Uterus (tissue), 2 donors: ENCODE measurements at regions not wholly inside any gene's neighbourhood (a gene's known extent, or its start where the extent isn't known, plus 50 kb on each side); places are given as distances from the start of the nearest gene placed in this dataset.

Source experiments
- POLR2A ChIP-seq, 2 donors: fragments of 450-650 bp; IDR thresholded peaks; one replicate each; pipeline ENCODE4 v1.6.1; 2016; ENCODE audit warnings: antibody characterized with exemption in 2 of 2, mild to moderate bottlenecking in 1 of 2, moderate library complexity in 1 of 2
- TF ChIP-seq, protein P1 (sequence below), 4 experiments: fragments of 200-600 bp in 2 of 4; fragments of 450-650 bp in 2 of 4; sonication (generic) in 2 of 4; IDR thresholded peaks; one replicate each; pipeline ENCODE4 v1.5.1; 2016 to 2019; ENCODE audit warnings: antibody characterized with exemption in 4 of 4, mild to moderate bottlenecking in 2 of 4, moderate library complexity in 1 of 4

DNA sequence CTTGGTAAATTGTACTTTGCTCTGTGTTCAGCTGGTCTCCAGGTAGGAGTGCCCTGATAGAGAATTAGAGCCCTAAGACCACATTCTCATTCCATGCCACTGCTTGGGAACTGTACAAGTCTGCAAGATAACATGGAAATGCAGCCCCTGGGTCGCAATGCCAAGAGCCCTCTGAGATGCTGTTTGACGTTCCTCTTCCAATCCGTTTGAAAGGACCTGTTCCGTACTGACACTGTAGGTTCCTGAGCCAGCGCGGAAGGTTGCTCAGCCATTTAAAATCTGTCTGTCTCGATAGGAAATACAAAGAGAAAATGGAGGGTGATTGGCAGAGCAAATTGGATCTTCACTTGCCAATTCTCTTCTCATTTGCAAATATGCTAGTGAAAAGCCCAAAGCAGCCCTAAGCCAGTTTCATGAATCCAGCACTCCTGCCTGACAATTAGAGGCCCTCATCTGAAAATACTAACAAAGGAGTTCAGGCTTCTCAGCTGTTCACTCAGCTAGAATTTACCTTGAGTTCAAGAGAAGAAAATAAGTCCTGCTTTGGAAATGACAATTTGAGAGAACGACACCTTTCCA, 100.6 kb upstream of the AFDN start:
- TF ChIP-seq, protein P1, sequence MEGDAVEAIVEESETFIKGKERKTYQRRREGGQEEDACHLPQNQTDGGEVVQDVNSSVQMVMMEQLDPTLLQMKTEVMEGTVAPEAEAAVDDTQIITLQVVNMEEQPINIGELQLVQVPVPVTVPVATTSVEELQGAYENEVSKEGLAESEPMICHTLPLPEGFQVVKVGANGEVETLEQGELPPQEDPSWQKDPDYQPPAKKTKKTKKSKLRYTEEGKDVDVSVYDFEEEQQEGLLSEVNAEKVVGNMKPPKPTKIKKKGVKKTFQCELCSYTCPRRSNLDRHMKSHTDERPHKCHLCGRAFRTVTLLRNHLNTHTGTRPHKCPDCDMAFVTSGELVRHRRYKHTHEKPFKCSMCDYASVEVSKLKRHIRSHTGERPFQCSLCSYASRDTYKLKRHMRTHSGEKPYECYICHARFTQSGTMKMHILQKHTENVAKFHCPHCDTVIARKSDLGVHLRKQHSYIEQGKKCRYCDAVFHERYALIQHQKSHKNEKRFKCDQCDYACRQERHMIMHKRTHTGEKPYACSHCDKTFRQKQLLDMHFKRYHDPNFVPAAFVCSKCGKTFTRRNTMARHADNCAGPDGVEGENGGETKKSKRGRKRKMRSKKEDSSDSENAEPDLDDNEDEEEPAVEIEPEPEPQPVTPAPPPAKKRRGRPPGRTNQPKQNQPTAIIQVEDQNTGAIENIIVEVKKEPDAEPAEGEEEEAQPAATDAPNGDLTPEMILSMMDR (IDR thresholded peaks at IDR 0.05), result no peak
- no peak for TF ChIP-seq POLR2A (IDR thresholded peaks at IDR 0.05)
